ENCODE measurements at regions not wholly inside any gene's neighbourhood (a gene's known extent, or its start where the extent isn't known, plus 50 kb on each side); places are given as distances from the start of the nearest gene placed in this dataset.

GRCh38 chr14:97283841-97284240 is 486.7 kb downstream of the VRK1 start:
- Histone ChIP-seq H3K4ac (ENCODE audit: low read depth, low read length) (no peak overlapping the region), H3K9me3 (ENCODE audit: insufficient read depth, low read depth, low read length) (no peaks in the 10 kb centered on the region), H2BK12ac (ENCODE audit: low read length) (no peak overlapping the region), H2BK5ac (ENCODE audit: low read depth, low read length, poor library complexity) (no peak overlapping the region), H2AK5ac (ENCODE audit: low read length) (no peak overlapping the region), H3K18ac (ENCODE audit: low read length) (no peak overlapping the region), H4K91ac (ENCODE audit: low read depth, low read length) (no peak overlapping the region), H4K12ac (ENCODE audit: low read depth, low read length) (no peak overlapping the region), H3K4me3 (ENCODE audit: low read depth, low read length) (no peak overlapping the region), H3K4me2 (ENCODE audit: low read length) (no peak overlapping the region), H3K79me2 (ENCODE audit: control insufficient read depth, insufficient read depth, low read length, poor library complexity) (no peaks in the 10 kb centered on the region), H3K27me3 (ENCODE audit: insufficient read depth, low read length) (no peaks in the 10 kb centered on the region), H3K14ac (ENCODE audit: low read length) (no peak overlapping the region), H3K23ac (ENCODE audit: low read length) (no peak overlapping the region), H3K4me1 (ENCODE audit: control insufficient read depth in 1 of 2, insufficient read depth in 2 of 2, low read length in 2 of 2) (peaks cover 0 to 3% of the 10 kb centered on the region in 2 experiments), H3K27ac (ENCODE audit: low read depth, low read length) (no peak overlapping the region), H3K36me3 (ENCODE audit: control insufficient read depth in 1 of 2, insufficient read depth in 2 of 2, low read length in 2 of 2) (no peaks in the 10 kb centered on the region), H2BK120ac (ENCODE audit: insufficient read depth, low read length, poor library complexity) (no peak overlapping the region), H3K79me1 (ENCODE audit: low read length) (no peaks in the 10 kb centered on the region), H2AFZ (ENCODE audit: insufficient read depth, low read length, poor library complexity) (no peak overlapping the region), H3K9ac (ENCODE audit: low read length) (no peak overlapping the region), H4K8ac (ENCODE audit: low read depth, low read length) (no peak overlapping the region)
- no CpG with 5 or more reads among the region's 6 CpGs for WGBS (ENCODE audit: extremely low coverage, insufficient coverage, insufficient read length)
- no peak for DNase-seq

DNA sequence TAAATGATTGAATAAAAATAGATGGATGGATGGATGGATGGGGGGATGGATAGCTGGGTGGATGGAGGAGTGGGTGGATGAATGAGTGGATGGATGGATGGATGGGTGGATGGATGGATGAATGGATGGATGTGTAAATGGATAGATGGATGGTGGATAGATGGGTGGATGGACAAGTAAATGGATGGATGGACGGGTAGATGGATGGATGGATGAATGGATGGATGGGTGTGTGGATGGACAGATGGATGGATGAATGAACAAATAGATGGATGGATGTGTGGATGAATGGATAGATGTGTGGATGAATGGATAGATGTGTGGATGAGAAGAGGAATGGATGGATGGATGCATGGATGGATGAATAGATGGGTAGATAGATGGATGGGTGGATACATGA is 490.8 kb downstream of the VRK1 start:
- no peaks in the 10 kb centered on the region for H3K27me3 ChIP-seq (ENCODE audit: insufficient read depth, low read length)
- no peak overlapping the region for H2AFZ ChIP-seq (ENCODE audit: insufficient read depth, low read length, poor library complexity)
- H4K8ac ChIP-seq (ENCODE audit: low read depth, low read length) = no peak overlapping the region
- H3K23ac ChIP-seq (ENCODE audit: low read length) = no peak overlapping the region
- no peak overlapping the region for H2BK12ac ChIP-seq (ENCODE audit: low read length)
- H2BK120ac ChIP-seq (ENCODE audit: insufficient read depth, low read length, poor library complexity) = no peak overlapping the region
- H3K4ac ChIP-seq (ENCODE audit: low read depth, low read length) = no peak overlapping the region
- H3K9ac ChIP-seq (ENCODE audit: low read length) = no peak overlapping the region
- no peaks in the 10 kb centered on the region for H3K36me3 ChIP-seq (ENCODE audit: control insufficient read depth in 1 of 2, insufficient read depth in 2 of 2, low read length in 2 of 2)
- no peak overlapping the region for H2AK5ac ChIP-seq (ENCODE audit: low read length)
- no peaks in the 10 kb centered on the region for H3K79me2 ChIP-seq (ENCODE audit: control insufficient read depth, insufficient read depth, low read length, poor library complexity)
- H3K27ac ChIP-seq (ENCODE audit: low read depth, low read length) = no peak overlapping the region
- no peak overlapping the region for H4K12ac ChIP-seq (ENCODE audit: low read depth, low read length)
- H3K14ac ChIP-seq (ENCODE audit: low read length) = no peak overlapping the region
- no peak overlapping the region for H3K4me3 ChIP-seq (ENCODE audit: low read depth, low read length)
- no CpG with 5 or more reads among the region's 1 CpG for WGBS (ENCODE audit: extremely low coverage, insufficient coverage, insufficient read length)
- no peak overlapping the region for H2BK5ac ChIP-seq (ENCODE audit: low read depth, low read length, poor library complexity)
- no peaks in the 10 kb centered on the region for H3K4me1 ChIP-seq (ENCODE audit: control insufficient read depth in 1 of 2, insufficient read depth in 2 of 2, low read length in 2 of 2)
- H3K79me1 ChIP-seq (ENCODE audit: low read length) = no peaks in the 10 kb centered on the region
- H4K91ac ChIP-seq (ENCODE audit: low read depth, low read length) = no peak overlapping the region
- H3K18ac ChIP-seq (ENCODE audit: low read length) = no peak overlapping the region
- DNase-seq = no peak
- H3K9me3 ChIP-seq (ENCODE audit: insufficient read depth, low read depth, low read length) = no peaks in the 10 kb centered on the region
- H3K4me2 ChIP-seq (ENCODE audit: low read length) = no peak overlapping the region

- Histone ChIP-seq H3K4me3 (ENCODE audit: low read depth, low read length) (no peak overlapping the region), H2BK12ac (ENCODE audit: low read length) (no peak overlapping the region)
These were observed 492.9 kb downstream of the VRK1 start for GRCh38 chr14:97290065-97290464.

GRCh38 chr14:97290977-97291376 is 493.8 kb downstream of the VRK1 start:
- no peak overlapping the region for H3K27ac ChIP-seq (ENCODE audit: low read depth, low read length)
- no peak for DNase-seq
- WGBS (ENCODE audit: extremely low coverage, insufficient coverage, insufficient read length) = no CpG with 5 or more reads among the region's 3 CpGs
- H3K14ac ChIP-seq (ENCODE audit: low read length) = no peak overlapping the region
- no peaks in the 10 kb centered on the region for H3K36me3 ChIP-seq (ENCODE audit: control insufficient read depth in 1 of 2, insufficient read depth in 2 of 2, low read length in 2 of 2)
- H3K4me1 ChIP-seq (ENCODE audit: control insufficient read depth in 1 of 2, insufficient read depth in 2 of 2, low read length in 2 of 2) = no peaks in the 10 kb centered on the region
- H4K91ac ChIP-seq (ENCODE audit: low read depth, low read length) = no peak overlapping the region
- H3K18ac ChIP-seq (ENCODE audit: low read length) = no peak overlapping the region
- no peak overlapping the region for H4K12ac ChIP-seq (ENCODE audit: low read depth, low read length)
- H3K79me1 ChIP-seq (ENCODE audit: low read length) = no peaks in the 10 kb centered on the region
- H3K79me2 ChIP-seq (ENCODE audit: control insufficient read depth, insufficient read depth, low read length, poor library complexity) = no peaks in the 10 kb centered on the region
- no peak overlapping the region for H2BK5ac ChIP-seq (ENCODE audit: low read depth, low read length, poor library complexity)
- no peak overlapping the region for H2AK5ac ChIP-seq (ENCODE audit: low read length)
- H3K27me3 ChIP-seq (ENCODE audit: insufficient read depth, low read length) = no peaks in the 10 kb centered on the region
- no peak overlapping the region for H3K23ac ChIP-seq (ENCODE audit: low read length)
- no peak overlapping the region for H3K4ac ChIP-seq (ENCODE audit: low read depth, low read length)
- no peak overlapping the region for H2BK120ac ChIP-seq (ENCODE audit: insufficient read depth, low read length, poor library complexity)
- no peak overlapping the region for H2AFZ ChIP-seq (ENCODE audit: insufficient read depth, low read length, poor library complexity)
- H3K4me3 ChIP-seq (ENCODE audit: low read depth, low read length) = no peak overlapping the region
- no peak overlapping the region for H3K9ac ChIP-seq (ENCODE audit: low read length)
- no peak overlapping the region for H4K8ac ChIP-seq (ENCODE audit: low read depth, low read length)
- no peak overlapping the region for H2BK12ac ChIP-seq (ENCODE audit: low read length)
- no peak overlapping the region for H3K4me2 ChIP-seq (ENCODE audit: low read length)
- no peaks in the 10 kb centered on the region for H3K9me3 ChIP-seq (ENCODE audit: insufficient read depth, low read depth, low read length)

More at GRCh38 chr14:97290065-97290464, 492.9 kb downstream of the VRK1 start:
- Histone ChIP-seq H3K9me3 (ENCODE audit: insufficient read depth, low read depth, low read length) (no peaks in the 10 kb centered on the region), H4K8ac (ENCODE audit: low read depth, low read length) (no peak overlapping the region), H3K4me1 (ENCODE audit: control insufficient read depth in 1 of 2, insufficient read depth in 2 of 2, low read length in 2 of 2) (no peaks in the 10 kb centered on the region), H2AK5ac (ENCODE audit: low read length) (no peak overlapping the region), H2BK120ac (ENCODE audit: insufficient read depth, low read length, poor library complexity) (no peak overlapping the region), H3K9ac (ENCODE audit: low read length) (no peak overlapping the region), H2BK5ac (ENCODE audit: low read depth, low read length, poor library complexity) (no peak overlapping the region), H3K79me1 (ENCODE audit: low read length) (no peaks in the 10 kb centered on the region), H3K27me3 (ENCODE audit: insufficient read depth, low read length) (no peaks in the 10 kb centered on the region), H3K4ac (ENCODE audit: low read depth, low read length) (no peak overlapping the region), H3K23ac (ENCODE audit: low read length) (no peak overlapping the region), H3K27ac (ENCODE audit: low read depth, low read length) (no peak overlapping the region), H4K91ac (ENCODE audit: low read depth, low read length) (no peak overlapping the region), H2AFZ (ENCODE audit: insufficient read depth, low read length, poor library complexity) (no peak overlapping the region), H3K36me3 (ENCODE audit: control insufficient read depth in 1 of 2, insufficient read depth in 2 of 2, low read length in 2 of 2) (no peaks in the 10 kb centered on the region), H3K4me2 (ENCODE audit: low read length) (no peak overlapping the region), H3K18ac (ENCODE audit: low read length) (no peak overlapping the region), H3K79me2 (ENCODE audit: control insufficient read depth, insufficient read depth, low read length, poor library complexity) (no peaks in the 10 kb centered on the region), H3K14ac (ENCODE audit: low read length) (no peak overlapping the region), H4K12ac (ENCODE audit: low read depth, low read length) (no peak overlapping the region)
- no peak for DNase-seq
- WGBS (ENCODE audit: extremely low coverage, insufficient coverage, insufficient read length) = no CpG with 5 or more reads among the region's 4 CpGs
